MM.1S (cell line): ENCODE measurements at regions not wholly inside any gene's neighbourhood (a gene's known extent, or its start where the extent isn't known, plus 50 kb on each side); places are given as distances from the start of the nearest gene placed in this dataset.

Experiments used
- EZH2 ChIP-seq: fragments of 300-600 bp; sonication (generic); optimal IDR thresholded peaks from 2 replicates; pipeline ENCODE3; 2017; ENCODE audit warnings: low read depth, mild to moderate bottlenecking, antibody characterized with exemption, low read length, mixed read lengths
- TF ChIP-seq, protein P1 (sequence below): fragments of 300-600 bp; sonication (generic); IDR thresholded peaks from 2 replicates; pipeline ENCODE4 v1.5.1; 2016; ENCODE audit warnings: antibody characterized with exemption, low read length, mixed read lengths

DNA sequence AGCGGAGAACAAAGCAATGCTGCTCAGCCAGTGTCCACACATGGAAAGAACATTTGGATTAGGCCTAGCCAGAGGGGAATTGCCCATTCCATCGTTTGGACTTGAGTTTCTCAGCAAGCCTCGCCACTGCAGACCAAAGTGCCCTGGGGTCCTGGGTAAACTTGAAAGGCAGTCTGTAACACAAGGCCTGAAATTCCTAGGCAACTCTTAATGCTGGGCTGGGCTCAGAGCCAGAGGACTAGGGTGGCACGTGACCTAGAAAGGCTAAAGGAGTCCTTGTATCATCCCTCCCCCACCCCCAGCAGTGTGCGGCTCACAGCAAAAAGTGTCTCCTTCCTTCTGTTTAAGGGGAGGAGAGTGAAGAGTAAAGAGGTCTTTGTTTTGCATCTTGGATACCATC is 210.4 kb upstream of the ARX start:
- TF ChIP-seq, protein P1, sequence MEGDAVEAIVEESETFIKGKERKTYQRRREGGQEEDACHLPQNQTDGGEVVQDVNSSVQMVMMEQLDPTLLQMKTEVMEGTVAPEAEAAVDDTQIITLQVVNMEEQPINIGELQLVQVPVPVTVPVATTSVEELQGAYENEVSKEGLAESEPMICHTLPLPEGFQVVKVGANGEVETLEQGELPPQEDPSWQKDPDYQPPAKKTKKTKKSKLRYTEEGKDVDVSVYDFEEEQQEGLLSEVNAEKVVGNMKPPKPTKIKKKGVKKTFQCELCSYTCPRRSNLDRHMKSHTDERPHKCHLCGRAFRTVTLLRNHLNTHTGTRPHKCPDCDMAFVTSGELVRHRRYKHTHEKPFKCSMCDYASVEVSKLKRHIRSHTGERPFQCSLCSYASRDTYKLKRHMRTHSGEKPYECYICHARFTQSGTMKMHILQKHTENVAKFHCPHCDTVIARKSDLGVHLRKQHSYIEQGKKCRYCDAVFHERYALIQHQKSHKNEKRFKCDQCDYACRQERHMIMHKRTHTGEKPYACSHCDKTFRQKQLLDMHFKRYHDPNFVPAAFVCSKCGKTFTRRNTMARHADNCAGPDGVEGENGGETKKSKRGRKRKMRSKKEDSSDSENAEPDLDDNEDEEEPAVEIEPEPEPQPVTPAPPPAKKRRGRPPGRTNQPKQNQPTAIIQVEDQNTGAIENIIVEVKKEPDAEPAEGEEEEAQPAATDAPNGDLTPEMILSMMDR: no peak
- TF ChIP-seq EZH2: no peak
